Spleen (tissue), 7 donors: ENCODE measurements at regions not wholly inside any gene's neighbourhood (a gene's known extent, or its start where the extent isn't known, plus 50 kb on each side); places are given as distances from the start of the nearest gene placed in this dataset.

Experiments
- POLR2A ChIP-seq, 3 donors: fragments of 450-650 bp; IDR thresholded peaks; one replicate each; pipeline ENCODE4 v1.5.1; 2017; ENCODE audit warnings: antibody characterized with exemption in 3 of 3, mild to moderate bottlenecking in 1 of 3
- POLR2AphosphoS5 ChIP-seq, 3 donors: sonication (generic); formaldehyde crosslinking; IDR thresholded peaks; one replicate each; pipeline ENCODE4 v1.5.1; 2017; ENCODE audit warnings: antibody characterized with exemption in 3 of 3
- TF ChIP-seq, protein P1 (sequence below), 11 experiments: fragments of 200-600 bp in 7 of 11; fragments of 450-650 bp in 4 of 11; sonication (generic) in 4 of 11; IDR thresholded peaks in 8 of 11; conservative IDR thresholded peaks in 3 of 11; 1 replicate in 7 of 11; 2 replicates in 4 of 11; pipeline versions ENCODE4 v1.4.0 to v1.8.0; 2016 to 2021; ENCODE audit warnings: antibody characterized with exemption in 11 of 11, inconsistent platforms in 4 of 11, mild to moderate bottlenecking in 1 of 11
- donor health status: DM: no; HTN: no; CAD: no; lungs with moderate emphysema.
- donor health status: DM: no; HTN: no; CAD: no.
- donor health status: DM: no; HTN: no; CAD: no.

GRCh38 chr7:35374858-35375257, 121.0 kb upstream of the TBX20 start:
- TF ChIP-seq, protein P1, sequence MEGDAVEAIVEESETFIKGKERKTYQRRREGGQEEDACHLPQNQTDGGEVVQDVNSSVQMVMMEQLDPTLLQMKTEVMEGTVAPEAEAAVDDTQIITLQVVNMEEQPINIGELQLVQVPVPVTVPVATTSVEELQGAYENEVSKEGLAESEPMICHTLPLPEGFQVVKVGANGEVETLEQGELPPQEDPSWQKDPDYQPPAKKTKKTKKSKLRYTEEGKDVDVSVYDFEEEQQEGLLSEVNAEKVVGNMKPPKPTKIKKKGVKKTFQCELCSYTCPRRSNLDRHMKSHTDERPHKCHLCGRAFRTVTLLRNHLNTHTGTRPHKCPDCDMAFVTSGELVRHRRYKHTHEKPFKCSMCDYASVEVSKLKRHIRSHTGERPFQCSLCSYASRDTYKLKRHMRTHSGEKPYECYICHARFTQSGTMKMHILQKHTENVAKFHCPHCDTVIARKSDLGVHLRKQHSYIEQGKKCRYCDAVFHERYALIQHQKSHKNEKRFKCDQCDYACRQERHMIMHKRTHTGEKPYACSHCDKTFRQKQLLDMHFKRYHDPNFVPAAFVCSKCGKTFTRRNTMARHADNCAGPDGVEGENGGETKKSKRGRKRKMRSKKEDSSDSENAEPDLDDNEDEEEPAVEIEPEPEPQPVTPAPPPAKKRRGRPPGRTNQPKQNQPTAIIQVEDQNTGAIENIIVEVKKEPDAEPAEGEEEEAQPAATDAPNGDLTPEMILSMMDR (IDR thresholded peaks at IDR 0.05 in 8 of 11, conservative IDR thresholded peaks at IDR 0.05 in 3 of 11), result no peak
- TF ChIP-seq POLR2A (IDR thresholded peaks at IDR 0.05) (no peak), POLR2AphosphoS5 (IDR thresholded peaks at IDR 0.05) (no peak)
